ENCODE measurements at regions not wholly inside any gene's neighbourhood (a gene's known extent, or its start where the extent isn't known, plus 50 kb on each side); places are given as distances from the start of the nearest gene placed in this dataset.
A peak's percentile ranks its signal among the peaks of the same experiment; 100 is the strongest.
"Not testable (repeated sequence)": the region's sequence is repeated elsewhere in the genome, so short reads cannot be mapped to it uniquely, and the experiment has no call there.

DNA sequence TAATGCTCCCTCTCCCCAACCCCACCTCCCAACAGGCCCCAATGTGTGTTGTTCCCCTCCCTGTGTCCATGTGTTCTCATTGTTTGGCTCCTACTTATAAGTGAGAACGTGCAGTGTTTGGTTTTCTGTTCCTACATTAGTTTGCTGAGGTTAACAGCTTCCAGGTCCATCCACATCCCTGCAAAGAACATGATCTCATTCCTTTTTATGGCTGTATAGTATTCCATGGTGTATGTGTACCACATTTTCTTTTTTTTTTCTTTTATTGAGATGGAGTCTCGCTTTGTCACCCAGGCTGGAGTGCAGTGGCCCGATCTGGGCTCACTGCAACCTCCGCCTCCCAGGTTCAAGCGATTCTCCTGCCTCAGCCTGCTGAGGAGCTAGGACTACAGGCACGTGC lies 86.8 kb downstream of the RAP2B start:
- Mint-ChIP-seq H3K4me1 (ENCODE audit: low read depth in 2 of 2) (peaks cover 17 to 53% of the 10 kb centered on the region in 2 donors), H3K27ac (peak overlapping the region in 1 of 2 donors; percentile 75), H3K4me3 (peak overlapping the region in 1 of 2 donors; percentile 15)

GRCh38 chr3:153249906-153250305 lies 87.9 kb downstream of the RAP2B start:
- Mint-ChIP-seq H3K4me1 (ENCODE audit: low read depth in 2 of 2) (peaks cover 17 to 47% of the 10 kb centered on the region in 2 donors), H3K9me3 (no peaks in the 10 kb centered on the region), H3K36me3 (ENCODE audit: insufficient read depth) (no peaks in the 10 kb centered on the region), H3K27me3 (no peaks in the 10 kb centered on the region), H3K27ac (peak overlapping the region; percentile 21 to 75), H3K4me3 (no peak overlapping the region)
- DNase-seq: no peak
- no peak for ATAC-seq (replicated peaks)

More for the DNA sequence above, 86.8 kb downstream of the RAP2B start:
- H3K27me3 Mint-ChIP-seq; H3K9me3 Mint-ChIP-seq; DNase-seq; H3K36me3 Mint-ChIP-seq (ENCODE audit: insufficient read depth); ATAC-seq (replicated peaks): not testable (repeated sequence)

DNA sequence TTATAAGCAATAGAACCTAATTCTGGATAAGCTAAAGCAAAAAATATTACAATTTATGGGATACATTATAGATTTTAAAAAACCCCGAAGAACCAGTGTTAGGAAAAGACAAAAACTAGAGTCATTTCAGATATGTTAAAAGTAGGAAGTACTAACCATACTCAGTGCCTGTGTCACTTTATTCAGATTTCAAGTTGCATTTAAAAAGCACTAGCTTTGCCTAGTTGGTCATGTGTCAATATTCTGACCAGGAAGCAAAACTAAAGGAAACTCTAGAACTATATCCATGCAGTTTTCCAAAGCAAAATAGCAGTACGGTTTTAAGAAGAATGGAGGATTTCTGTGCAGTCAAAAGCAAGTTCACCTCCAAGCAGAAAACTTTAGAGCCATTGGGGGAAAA lies 88.4 kb downstream of the RAP2B start:
- Mint-ChIP-seq H3K9me3 (no peaks in the 10 kb centered on the region), H3K4me1 (ENCODE audit: low read depth in 2 of 2) (peaks cover 15 to 42% of the 10 kb centered on the region in 2 donors), H3K27me3 (no peaks in the 10 kb centered on the region), H3K4me3 (no peak overlapping the region), H3K36me3 (ENCODE audit: insufficient read depth) (no peaks in the 10 kb centered on the region), H3K27ac (peak overlapping the region; percentile 21 to 75)
- DNase-seq (no peak), ATAC-seq (replicated peaks) (no peak)

DNA sequence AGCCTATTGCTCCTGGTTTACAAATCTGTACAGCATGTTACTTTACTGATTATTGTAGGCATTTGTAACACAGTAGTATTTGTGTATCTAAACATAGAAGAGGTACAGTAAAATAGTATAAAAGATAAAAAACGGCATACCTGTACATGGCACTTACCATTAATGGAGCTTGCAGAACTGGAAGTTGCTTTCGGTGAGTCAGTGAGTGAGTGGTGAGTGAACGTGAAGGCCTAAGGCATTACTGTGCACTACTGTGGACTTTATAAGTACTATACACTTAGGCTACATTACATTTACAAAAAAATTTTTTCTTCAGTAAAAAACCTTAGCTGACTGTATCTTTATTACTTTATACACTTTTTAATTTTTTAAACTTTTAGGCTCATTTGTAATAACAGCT lies 90.9 kb downstream of the RAP2B start:
- Mint-ChIP-seq H3K9me3 (no peaks in the 10 kb centered on the region), H3K27me3 (no peaks in the 10 kb centered on the region), H3K36me3 (ENCODE audit: insufficient read depth) (no peaks in the 10 kb centered on the region), H3K4me3 (no peak overlapping the region), H3K4me1 (ENCODE audit: low read depth in 2 of 2) (peaks cover 15 to 38% of the 10 kb centered on the region in 2 donors), H3K27ac (peak overlapping the region in 1 of 2 donors; percentile 7)
- ATAC-seq (replicated peaks) (no peak), DNase-seq (no peak)

DNA sequence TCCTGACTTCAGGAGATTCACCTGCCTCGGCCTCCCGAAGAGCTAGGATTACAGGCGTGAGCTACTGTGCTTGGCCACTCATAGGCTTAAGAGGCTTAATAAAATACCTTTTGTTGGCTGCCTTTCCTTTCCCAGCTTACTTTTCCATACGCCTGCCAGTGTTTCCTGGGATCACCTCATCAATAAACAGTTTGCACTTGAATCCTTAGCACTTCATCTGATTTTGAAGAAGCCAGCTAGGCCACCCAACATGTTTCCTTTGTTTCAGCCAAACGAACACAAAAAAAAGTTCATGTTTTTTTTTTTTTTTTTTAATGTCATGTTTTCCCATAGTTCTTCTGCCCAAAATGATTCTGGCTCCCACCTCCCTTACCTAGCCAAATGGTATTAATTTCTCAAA lies 92.3 kb downstream of the RAP2B start:
- DNase-seq (no peak), ATAC-seq (replicated peaks) (no peak)
- Mint-ChIP-seq H3K27ac (no peak overlapping the region), H3K4me3 (no peak overlapping the region), H3K36me3 (ENCODE audit: insufficient read depth) (no peaks in the 10 kb centered on the region), H3K9me3 (no peaks in the 10 kb centered on the region), H3K27me3 (no peaks in the 10 kb centered on the region), H3K4me1 (ENCODE audit: low read depth in 2 of 2) (peaks cover 13 to 33% of the 10 kb centered on the region in 2 donors)

DNA sequence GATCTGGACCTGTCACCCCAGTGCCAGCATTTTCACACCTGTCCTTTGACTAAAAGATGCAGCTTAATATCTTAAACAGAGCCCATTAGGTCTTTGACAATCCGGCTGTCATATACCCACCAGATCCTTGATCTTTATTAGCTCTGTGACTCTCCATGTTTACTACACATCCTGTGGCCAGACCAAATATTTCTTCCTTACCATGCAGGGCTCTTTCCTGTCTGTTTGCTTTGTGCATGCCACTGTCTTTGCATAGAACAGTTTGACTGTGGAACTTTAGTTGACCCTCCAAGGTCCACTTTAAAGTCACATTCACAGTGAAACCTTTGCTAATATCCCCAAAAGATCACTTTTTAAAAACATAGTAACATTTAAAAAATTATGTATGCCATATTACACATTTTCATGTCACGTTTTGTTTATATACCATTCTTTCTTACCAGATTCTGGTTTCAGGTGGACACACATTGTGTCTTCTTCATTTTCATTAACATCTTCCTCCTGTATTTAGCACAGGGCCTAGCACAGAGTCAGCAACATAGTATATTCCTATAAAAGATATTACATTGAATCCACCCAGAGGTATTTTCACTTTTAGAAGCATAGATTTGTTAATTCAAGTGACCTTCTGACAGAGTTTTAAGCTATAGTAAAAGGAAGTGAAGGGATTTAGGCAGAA lies 95.8 kb downstream of the RAP2B start:
- DNase-seq (no peak), ATAC-seq (replicated peaks) (no peak)
- Mint-ChIP-seq H3K36me3 (ENCODE audit: insufficient read depth) (peaks cover 4% of the 10 kb centered on the region), H3K4me1 (ENCODE audit: low read depth in 2 of 2) (peaks cover 12 to 19% of the 10 kb centered on the region in 2 donors), H3K27me3 (no peaks in the 10 kb centered on the region), H3K27ac (no peak overlapping the region), H3K9me3 (no peaks in the 10 kb centered on the region), H3K4me3 (no peak overlapping the region)

- H3K4me1 Mint-ChIP-seq (ENCODE audit: low read depth in 2 of 2): peaks cover 16 to 27% of the 10 kb centered on the region in 2 donors
- no peaks in the 10 kb centered on the region for H3K27me3 Mint-ChIP-seq
- DNase-seq: no peak
- no peak overlapping the region for H3K4me3 Mint-ChIP-seq
- peaks cover 4% of the 10 kb centered on the region for H3K36me3 Mint-ChIP-seq (ENCODE audit: insufficient read depth)
- ATAC-seq (replicated peaks): no peak
- H3K27ac Mint-ChIP-seq: peak overlapping the region in 1 of 2 donors; percentile 29
- no peaks in the 10 kb centered on the region for H3K9me3 Mint-ChIP-seq
Observed at GRCh38 chr3:153259956-153260355, 97.9 kb downstream of the RAP2B start.

DNA sequence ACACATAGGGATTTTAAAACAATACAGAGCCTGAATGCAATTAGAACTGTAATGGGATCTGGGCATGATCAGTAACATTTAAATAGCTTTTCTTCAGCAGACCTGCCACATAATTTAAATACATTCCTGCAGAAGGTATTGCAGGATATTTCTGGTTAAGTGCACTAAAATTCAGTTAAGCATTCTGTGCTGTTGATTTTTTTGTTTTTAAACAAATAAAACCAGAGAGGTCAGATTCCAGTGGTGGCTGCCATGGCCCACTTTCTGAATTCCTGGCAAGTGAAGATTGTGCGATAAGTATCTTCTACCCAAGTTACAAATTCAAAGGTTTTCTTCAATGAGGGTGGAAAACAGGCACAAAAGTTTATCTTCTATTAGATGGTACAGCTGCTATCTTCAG lies 98.7 kb downstream of the RAP2B start:
- H3K27ac Mint-ChIP-seq: peak overlapping the region in 1 of 2 donors; percentile 29
- H3K36me3 Mint-ChIP-seq (ENCODE audit: insufficient read depth): peaks cover 4% of the 10 kb centered on the region
- no peaks in the 10 kb centered on the region for H3K9me3 Mint-ChIP-seq
- DNase-seq: no peak
- no peak for ATAC-seq (replicated peaks)
- H3K4me3 Mint-ChIP-seq: no peak overlapping the region
- no peaks in the 10 kb centered on the region for H3K27me3 Mint-ChIP-seq
- peaks cover 16 to 27% of the 10 kb centered on the region in 2 donors for H3K4me1 Mint-ChIP-seq (ENCODE audit: low read depth in 2 of 2)

DNA sequence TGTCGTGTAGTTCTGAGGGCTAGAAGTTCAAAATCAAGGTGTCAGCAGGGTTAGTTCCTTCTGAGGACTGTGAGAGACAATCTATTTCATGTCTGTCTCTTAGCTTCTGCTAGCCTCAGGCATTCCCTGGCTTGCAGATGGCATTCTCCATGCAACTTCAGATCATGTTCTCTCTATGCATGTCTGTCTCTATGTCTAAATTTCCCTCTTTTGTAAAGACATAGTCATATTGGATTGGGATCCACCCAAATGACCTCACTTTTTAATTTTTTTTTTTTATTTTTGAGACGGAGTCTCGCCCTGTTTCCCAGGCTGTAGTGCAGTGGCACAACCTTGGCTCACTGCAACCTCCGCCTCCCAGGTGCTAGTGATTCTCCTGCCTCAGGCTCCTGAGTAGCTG lies 104.6 kb downstream of the RAP2B start:
- Mint-ChIP-seq H3K27ac (no peak overlapping the region), H3K4me1 (ENCODE audit: low read depth in 2 of 2) (peaks cover 4 to 15% of the 10 kb centered on the region in 2 donors), H3K4me3 (no peak overlapping the region), H3K36me3 (ENCODE audit: insufficient read depth) (peaks cover 4% of the 10 kb centered on the region), H3K9me3 (no peaks in the 10 kb centered on the region), H3K27me3 (no peaks in the 10 kb centered on the region)
- ATAC-seq (replicated peaks) (no peak), DNase-seq (no peak)

DNA sequence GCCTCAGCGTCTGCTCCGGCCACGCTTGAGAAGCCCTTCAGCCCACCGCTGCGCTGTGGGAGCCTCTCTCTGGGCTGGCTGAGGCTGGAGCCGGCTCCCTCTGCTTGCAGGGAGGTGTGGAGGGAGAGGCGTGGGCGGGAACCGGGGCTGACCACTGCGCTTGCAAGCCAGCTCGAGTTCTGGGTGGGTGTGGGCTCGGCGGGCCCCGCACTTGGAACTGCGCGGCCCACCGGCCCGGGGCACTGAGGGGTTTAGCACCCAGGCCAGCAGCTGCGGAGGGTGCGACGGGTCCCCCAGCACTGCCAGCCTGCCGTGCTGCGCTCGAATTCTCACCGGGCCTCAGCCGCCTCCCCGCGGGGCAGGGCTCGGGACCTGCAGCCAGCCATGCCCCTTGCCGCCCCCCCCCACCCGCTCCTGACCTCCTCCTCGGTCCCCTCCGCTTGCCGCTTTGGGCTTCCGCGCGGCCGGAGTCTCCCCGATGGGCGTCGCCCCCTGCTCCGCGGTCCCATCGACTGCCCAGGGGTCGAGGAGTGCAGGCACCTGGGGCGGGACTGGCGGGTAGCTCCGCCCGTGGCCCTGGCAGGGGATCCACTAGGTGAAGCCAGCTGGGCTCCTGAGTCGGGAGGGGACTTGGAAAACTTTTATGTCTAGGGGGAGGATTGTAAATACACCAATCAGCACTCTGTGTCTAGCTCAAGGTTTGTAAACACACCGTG lies 106.7 kb downstream of the RAP2B start:
- H3K4me3 Mint-ChIP-seq: no peak overlapping the region
- ATAC-seq (replicated peaks) (no peak), DNase-seq (no peak)
- no peak overlapping the region for H3K27ac Mint-ChIP-seq
- H3K9me3 Mint-ChIP-seq: no peaks in the 10 kb centered on the region
- H3K36me3 Mint-ChIP-seq (ENCODE audit: insufficient read depth): no peaks in the 10 kb centered on the region
- no peaks in the 10 kb centered on the region for H3K27me3 Mint-ChIP-seq
- peaks cover 7 to 19% of the 10 kb centered on the region in 2 donors for H3K4me1 Mint-ChIP-seq (ENCODE audit: low read depth in 2 of 2)

DNA sequence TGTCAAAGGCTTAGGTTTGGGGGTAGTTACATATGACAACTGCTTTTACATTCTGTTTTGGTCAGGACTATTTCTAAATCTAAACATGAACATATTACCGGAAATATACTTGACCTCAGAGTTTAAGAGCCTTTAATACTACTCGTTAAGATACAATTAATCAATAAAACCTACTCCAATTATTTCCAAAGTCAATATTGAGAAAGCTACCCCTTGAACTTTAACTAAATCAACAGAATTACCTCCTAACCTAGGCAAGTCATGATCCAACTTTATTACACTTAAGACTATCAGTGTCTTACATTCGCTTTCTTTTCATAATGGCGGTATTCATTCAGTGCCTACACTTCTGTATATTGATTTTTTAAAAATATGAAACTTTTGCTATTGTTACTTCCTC lies 107.7 kb downstream of the RAP2B start:
- H3K27me3 Mint-ChIP-seq: no peaks in the 10 kb centered on the region
- no peaks in the 10 kb centered on the region for H3K9me3 Mint-ChIP-seq
- no peak overlapping the region for H3K4me3 Mint-ChIP-seq
- no peaks in the 10 kb centered on the region for H3K36me3 Mint-ChIP-seq (ENCODE audit: insufficient read depth)
- no peak for ATAC-seq (replicated peaks)
- peaks cover 3 to 19% of the 10 kb centered on the region in 2 donors for H3K4me1 Mint-ChIP-seq (ENCODE audit: low read depth in 2 of 2)
- no peak overlapping the region for H3K27ac Mint-ChIP-seq
- no peak for DNase-seq

DNA sequence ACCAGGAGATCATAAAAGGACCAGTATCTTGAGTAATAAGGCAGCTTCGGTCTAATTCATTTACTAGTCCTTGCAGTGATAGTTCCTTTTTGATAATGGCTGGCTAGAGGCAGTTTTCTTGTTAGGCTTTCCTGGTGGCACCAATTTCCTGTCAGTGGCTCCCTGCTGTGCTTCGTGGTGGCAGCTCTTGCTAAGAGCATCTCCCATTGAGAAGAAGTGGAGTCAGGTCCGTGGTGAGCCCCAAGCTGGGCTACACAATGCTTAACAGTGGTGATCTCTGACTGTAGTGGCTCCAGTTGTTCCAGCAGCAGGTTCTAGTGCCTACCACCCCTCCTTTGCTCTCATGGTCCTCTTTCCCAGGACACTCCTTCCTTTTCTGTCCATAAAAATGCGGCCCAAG lies 111.2 kb downstream of the RAP2B start:
- Mint-ChIP-seq H3K4me3 (no peak overlapping the region), H3K36me3 (ENCODE audit: insufficient read depth) (no peaks in the 10 kb centered on the region), H3K27ac (peak overlapping the region in 1 of 2 donors; percentile 32), H3K4me1 (ENCODE audit: low read depth in 2 of 2) (peaks cover 3 to 19% of the 10 kb centered on the region in 2 donors), H3K9me3 (no peaks in the 10 kb centered on the region), H3K27me3 (no peaks in the 10 kb centered on the region)
- DNase-seq: no peak
- no peak for ATAC-seq (replicated peaks)

DNA sequence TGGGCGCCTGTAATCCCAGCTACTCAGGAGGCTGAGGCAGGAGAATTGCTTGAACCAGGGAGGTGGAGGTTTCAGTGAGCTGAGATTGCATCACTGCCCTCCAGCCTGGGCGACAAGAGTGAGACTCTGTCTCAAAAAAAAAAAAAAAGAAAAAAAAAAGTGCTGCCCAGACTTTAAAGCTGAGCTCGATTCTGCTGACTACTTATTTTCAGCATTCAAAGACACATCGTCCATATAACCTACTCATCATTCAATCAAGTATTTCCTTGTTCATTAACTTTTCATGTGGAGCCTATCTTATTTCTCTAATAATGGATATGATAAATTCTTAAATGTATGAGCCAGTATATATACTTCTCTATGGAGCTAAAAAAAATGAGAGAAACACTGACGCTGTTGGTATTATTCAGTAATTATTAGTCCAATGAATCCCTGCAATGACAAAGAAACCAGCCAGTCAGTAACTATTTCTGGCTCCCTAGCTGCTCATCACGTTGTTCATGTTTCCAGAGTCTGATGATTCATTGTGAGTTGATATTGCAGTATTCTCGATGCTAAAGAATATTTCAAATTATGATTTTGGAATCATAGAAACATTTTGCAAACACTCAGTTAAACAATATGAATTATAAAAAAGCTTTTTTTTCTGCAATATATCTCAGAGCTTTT lies 111.9 kb downstream of the RAP2B start:
- no peak overlapping the region for H3K4me3 Mint-ChIP-seq
- peak overlapping the region in 1 of 2 donors; percentile 32 for H3K27ac Mint-ChIP-seq
- no peaks in the 10 kb centered on the region for H3K27me3 Mint-ChIP-seq
- no peaks in the 10 kb centered on the region for H3K9me3 Mint-ChIP-seq
- H3K36me3 Mint-ChIP-seq (ENCODE audit: insufficient read depth): no peaks in the 10 kb centered on the region
- ATAC-seq (replicated peaks) (no peak), DNase-seq (no peak)
- peaks cover 3 to 19% of the 10 kb centered on the region in 2 donors for H3K4me1 Mint-ChIP-seq (ENCODE audit: low read depth in 2 of 2)

DNA sequence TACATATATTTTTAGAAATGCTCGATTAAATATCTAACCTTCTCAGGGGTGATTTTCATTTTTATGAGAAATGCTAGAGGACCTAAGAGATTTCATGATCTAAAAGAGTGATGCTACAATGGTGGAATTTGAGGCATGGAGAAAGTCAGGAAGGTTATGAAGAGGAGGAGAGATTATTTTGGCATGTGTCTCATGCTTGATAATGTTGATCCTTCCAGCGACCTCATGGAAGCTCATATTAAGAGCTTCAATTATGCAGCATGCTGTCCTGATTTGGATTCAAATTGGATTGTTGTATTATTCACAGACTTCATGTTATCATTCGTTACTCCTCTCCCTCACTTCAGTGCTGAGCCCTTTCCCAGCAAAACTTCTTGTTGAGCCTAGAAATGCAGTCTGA lies 112.5 kb downstream of the RAP2B start:
- Mint-ChIP-seq H3K9me3 (no peaks in the 10 kb centered on the region), H3K27ac (no peak overlapping the region), H3K4me3 (no peak overlapping the region), H3K36me3 (ENCODE audit: insufficient read depth) (no peaks in the 10 kb centered on the region), H3K27me3 (no peaks in the 10 kb centered on the region), H3K4me1 (ENCODE audit: low read depth in 2 of 2) (peaks cover 3 to 19% of the 10 kb centered on the region in 2 donors)
- DNase-seq (no peak), ATAC-seq (replicated peaks) (no peak)

All from effector memory CD8-positive, alpha-beta T cell (primary cell).